ENCODE measurements at regions not wholly inside any gene's neighbourhood (a gene's known extent, or its start where the extent isn't known, plus 50 kb on each side); places are given as distances from the start of the nearest gene placed in this dataset.
A peak's percentile ranks its signal among the peaks of the same experiment; 100 is the strongest.

DNA sequence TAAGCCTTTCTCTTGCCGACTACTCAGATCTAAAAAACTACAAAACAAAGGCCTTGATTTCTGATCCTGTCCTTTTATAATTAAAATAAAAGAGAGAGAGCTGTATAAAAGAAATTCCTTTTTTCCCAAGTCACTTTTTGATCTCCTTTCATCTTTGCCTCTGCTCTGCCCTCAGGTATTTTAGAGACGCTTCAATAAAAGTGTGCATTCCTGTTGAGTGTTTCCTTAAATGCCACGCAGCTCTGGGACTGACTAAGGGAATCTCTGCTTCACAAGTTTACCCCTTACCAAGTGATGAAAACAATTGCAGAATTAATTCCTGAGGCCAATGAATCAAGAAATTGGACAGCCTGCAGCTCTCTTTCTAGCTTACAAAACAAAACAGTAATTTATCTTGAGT lies 1109.8 kb downstream of the TMTC2 start:
- 80% methylated on average over 3 of the region's 3 CpGs for WGBS
- H3K27me3 ChIP-seq (ENCODE audit: control insufficient read depth in 4 of 4, insufficient read depth in 4 of 4, low read length in 3 of 4), result no peaks in the 10 kb centered on the region
- no peak for DNase-seq (ENCODE audit: low spot score)
- H3K36me3 ChIP-seq (ENCODE audit: control insufficient read depth in 4 of 4, insufficient read depth in 3 of 4, low read depth in 1 of 4, low read length in 3 of 4), result no peaks in the 10 kb centered on the region
- H3K4me1 ChIP-seq (ENCODE audit: control insufficient read depth in 4 of 4, insufficient read depth in 4 of 4, low read length in 3 of 4), result no peaks in the 10 kb centered on the region
- H3K4me3 ChIP-seq (ENCODE audit: low read depth in 1 of 3, low read length in 3 of 3), result no peak overlapping the region
- TF ChIP-seq SP1 (IDR thresholded peaks at IDR 0.05), result no peak
- TF ChIP-seq YY1 (IDR thresholded peaks at IDR 0.05), result no peak
- TF ChIP-seq, protein P1, sequence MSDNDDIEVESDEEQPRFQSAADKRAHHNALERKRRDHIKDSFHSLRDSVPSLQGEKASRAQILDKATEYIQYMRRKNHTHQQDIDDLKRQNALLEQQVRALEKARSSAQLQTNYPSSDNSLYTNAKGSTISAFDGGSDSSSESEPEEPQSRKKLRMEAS (IDR thresholded peaks at IDR 0.05), result no peak
- TF ChIP-seq, protein P2, sequence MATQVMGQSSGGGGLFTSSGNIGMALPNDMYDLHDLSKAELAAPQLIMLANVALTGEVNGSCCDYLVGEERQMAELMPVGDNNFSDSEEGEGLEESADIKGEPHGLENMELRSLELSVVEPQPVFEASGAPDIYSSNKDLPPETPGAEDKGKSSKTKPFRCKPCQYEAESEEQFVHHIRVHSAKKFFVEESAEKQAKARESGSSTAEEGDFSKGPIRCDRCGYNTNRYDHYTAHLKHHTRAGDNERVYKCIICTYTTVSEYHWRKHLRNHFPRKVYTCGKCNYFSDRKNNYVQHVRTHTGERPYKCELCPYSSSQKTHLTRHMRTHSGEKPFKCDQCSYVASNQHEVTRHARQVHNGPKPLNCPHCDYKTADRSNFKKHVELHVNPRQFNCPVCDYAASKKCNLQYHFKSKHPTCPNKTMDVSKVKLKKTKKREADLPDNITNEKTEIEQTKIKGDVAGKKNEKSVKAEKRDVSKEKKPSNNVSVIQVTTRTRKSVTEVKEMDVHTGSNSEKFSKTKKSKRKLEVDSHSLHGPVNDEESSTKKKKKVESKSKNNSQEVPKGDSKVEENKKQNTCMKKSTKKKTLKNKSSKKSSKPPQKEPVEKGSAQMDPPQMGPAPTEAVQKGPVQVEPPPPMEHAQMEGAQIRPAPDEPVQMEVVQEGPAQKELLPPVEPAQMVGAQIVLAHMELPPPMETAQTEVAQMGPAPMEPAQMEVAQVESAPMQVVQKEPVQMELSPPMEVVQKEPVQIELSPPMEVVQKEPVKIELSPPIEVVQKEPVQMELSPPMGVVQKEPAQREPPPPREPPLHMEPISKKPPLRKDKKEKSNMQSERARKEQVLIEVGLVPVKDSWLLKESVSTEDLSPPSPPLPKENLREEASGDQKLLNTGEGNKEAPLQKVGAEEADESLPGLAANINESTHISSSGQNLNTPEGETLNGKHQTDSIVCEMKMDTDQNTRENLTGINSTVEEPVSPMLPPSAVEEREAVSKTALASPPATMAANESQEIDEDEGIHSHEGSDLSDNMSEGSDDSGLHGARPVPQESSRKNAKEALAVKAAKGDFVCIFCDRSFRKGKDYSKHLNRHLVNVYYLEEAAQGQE (IDR thresholded peaks at IDR 0.05), result no peak
- TF ChIP-seq GABPA (IDR thresholded peaks at IDR 0.05 in 1 of 2, conservative IDR thresholded peaks at IDR 0.05 in 1 of 2), result no peak
- no peak for TF ChIP-seq FOXA2 (IDR thresholded peaks at IDR 0.05)
- TF ChIP-seq FOXA1 (IDR thresholded peaks at IDR 0.05), result no peak
- TF ChIP-seq, protein P3, sequence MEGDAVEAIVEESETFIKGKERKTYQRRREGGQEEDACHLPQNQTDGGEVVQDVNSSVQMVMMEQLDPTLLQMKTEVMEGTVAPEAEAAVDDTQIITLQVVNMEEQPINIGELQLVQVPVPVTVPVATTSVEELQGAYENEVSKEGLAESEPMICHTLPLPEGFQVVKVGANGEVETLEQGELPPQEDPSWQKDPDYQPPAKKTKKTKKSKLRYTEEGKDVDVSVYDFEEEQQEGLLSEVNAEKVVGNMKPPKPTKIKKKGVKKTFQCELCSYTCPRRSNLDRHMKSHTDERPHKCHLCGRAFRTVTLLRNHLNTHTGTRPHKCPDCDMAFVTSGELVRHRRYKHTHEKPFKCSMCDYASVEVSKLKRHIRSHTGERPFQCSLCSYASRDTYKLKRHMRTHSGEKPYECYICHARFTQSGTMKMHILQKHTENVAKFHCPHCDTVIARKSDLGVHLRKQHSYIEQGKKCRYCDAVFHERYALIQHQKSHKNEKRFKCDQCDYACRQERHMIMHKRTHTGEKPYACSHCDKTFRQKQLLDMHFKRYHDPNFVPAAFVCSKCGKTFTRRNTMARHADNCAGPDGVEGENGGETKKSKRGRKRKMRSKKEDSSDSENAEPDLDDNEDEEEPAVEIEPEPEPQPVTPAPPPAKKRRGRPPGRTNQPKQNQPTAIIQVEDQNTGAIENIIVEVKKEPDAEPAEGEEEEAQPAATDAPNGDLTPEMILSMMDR (IDR thresholded peaks at IDR 0.05; ENCODE audit: low read depth, low read length, missing input control), result no peak
- TF ChIP-seq HNF4A (conservative IDR thresholded peaks at IDR 0.05), result no peak
- TF ChIP-seq RAD21 (IDR thresholded peaks at IDR 0.05), result no peak
- no peak for TF ChIP-seq EGR1 (IDR thresholded peaks at IDR 0.05; ENCODE audit: low read depth in 2 of 2)
- TF ChIP-seq HNF4G (IDR thresholded peaks at IDR 0.05), result no peak
- no peak for TF ChIP-seq TAF1 (conservative IDR thresholded peaks at IDR 0.05)
- no peak for TF ChIP-seq JUND (IDR thresholded peaks at IDR 0.05)
- TF ChIP-seq, protein P4, sequence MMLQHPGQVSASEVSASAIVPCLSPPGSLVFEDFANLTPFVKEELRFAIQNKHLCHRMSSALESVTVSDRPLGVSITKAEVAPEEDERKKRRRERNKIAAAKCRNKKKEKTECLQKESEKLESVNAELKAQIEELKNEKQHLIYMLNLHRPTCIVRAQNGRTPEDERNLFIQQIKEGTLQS (IDR thresholded peaks at IDR 0.05), result no peak
- no peak for TF ChIP-seq RXRA (IDR thresholded peaks at IDR 0.05)
- no peak overlapping the region for H3K27ac ChIP-seq (ENCODE audit: low read depth in 1 of 2, low read length in 2 of 2)
- H3K9me3 ChIP-seq (ENCODE audit: control insufficient read depth in 4 of 4, low read length in 3 of 4), result no peaks in the 10 kb centered on the region
- no peak overlapping the region for H3K9ac ChIP-seq (ENCODE audit: low read depth in 1 of 2, low read length in 2 of 2)

DNA sequence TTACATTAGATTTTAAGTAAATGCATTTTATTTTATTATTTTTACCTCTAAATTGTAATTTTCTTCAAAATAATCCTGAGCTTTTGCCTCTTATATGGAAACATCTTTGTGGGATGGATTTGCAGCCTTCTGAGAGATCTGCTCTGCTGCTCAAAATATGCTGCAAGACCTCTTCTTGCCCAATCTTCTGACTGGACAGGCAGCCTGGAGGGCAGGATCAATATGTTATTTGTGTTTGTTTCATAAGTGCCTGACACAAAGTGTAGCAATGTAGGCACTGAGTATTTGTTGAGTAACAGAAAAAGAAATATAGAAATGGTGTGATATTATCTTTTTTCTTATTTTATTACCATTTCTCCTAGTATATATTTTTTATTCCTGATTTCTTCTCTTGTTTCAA lies 1106.9 kb downstream of the TMTC2 start:
- no peak for DNase-seq (ENCODE audit: low spot score)
- Histone ChIP-seq H3K27me3 (ENCODE audit: control insufficient read depth in 4 of 4, insufficient read depth in 4 of 4, low read length in 3 of 4) (no peaks in the 10 kb centered on the region), H3K36me3 (ENCODE audit: control insufficient read depth in 4 of 4, insufficient read depth in 3 of 4, low read depth in 1 of 4, low read length in 3 of 4) (no peaks in the 10 kb centered on the region)
- TF ChIP-seq FOXA1 (IDR thresholded peaks at IDR 0.05) (no peak), RAD21 (IDR thresholded peaks at IDR 0.05) (peak in 1 of 2 donors; percentile 21), YY1 (IDR thresholded peaks at IDR 0.05) (peak; percentile 22), TAF1 (conservative IDR thresholded peaks at IDR 0.05) (no peak), SP1 (IDR thresholded peaks at IDR 0.05) (no peak), EGR1 (IDR thresholded peaks at IDR 0.05; ENCODE audit: low read depth in 2 of 2) (no peak), HNF4A (conservative IDR thresholded peaks at IDR 0.05) (peak; percentile 44 to 58), HNF4G (IDR thresholded peaks at IDR 0.05) (no peak), JUND (IDR thresholded peaks at IDR 0.05) (peak in 1 of 2 donors; percentile 48), FOXA2 (IDR thresholded peaks at IDR 0.05) (no peak)
- TF ChIP-seq, protein P1 (IDR thresholded peaks at IDR 0.05), result no peak
- TF ChIP-seq, protein P2 (IDR thresholded peaks at IDR 0.05), result no peak
- TF ChIP-seq, protein P4 (IDR thresholded peaks at IDR 0.05), result no peak
- TF ChIP-seq, protein P5, sequence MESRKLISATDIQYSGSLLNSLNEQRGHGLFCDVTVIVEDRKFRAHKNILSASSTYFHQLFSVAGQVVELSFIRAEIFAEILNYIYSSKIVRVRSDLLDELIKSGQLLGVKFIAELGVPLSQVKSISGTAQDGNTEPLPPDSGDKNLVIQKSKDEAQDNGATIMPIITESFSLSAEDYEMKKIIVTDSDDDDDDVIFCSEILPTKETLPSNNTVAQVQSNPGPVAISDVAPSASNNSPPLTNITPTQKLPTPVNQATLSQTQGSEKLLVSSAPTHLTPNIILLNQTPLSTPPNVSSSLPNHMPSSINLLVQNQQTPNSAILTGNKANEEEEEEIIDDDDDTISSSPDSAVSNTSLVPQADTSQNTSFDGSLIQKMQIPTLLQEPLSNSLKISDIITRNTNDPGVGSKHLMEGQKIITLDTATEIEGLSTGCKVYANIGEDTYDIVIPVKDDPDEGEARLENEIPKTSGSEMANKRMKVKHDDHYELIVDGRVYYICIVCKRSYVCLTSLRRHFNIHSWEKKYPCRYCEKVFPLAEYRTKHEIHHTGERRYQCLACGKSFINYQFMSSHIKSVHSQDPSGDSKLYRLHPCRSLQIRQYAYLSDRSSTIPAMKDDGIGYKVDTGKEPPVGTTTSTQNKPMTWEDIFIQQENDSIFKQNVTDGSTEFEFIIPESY (IDR thresholded peaks at IDR 0.05), result no peak

More for the DNA sequence above, 1106.9 kb downstream of the TMTC2 start:
- Histone ChIP-seq H3K4me1 (ENCODE audit: control insufficient read depth in 4 of 4, insufficient read depth in 4 of 4, low read length in 3 of 4) (no peaks in the 10 kb centered on the region), H3K4me3 (ENCODE audit: low read depth in 1 of 3, low read length in 3 of 3) (no peak overlapping the region), H3K9me3 (ENCODE audit: control insufficient read depth in 4 of 4, low read length in 3 of 4) (no peaks in the 10 kb centered on the region), H3K27ac (ENCODE audit: low read depth in 1 of 2, low read length in 2 of 2) (no peak overlapping the region), H3K9ac (ENCODE audit: low read depth in 1 of 2, low read length in 2 of 2) (no peak overlapping the region)
